HCT116 (cell line): ENCODE measurements at regions not wholly inside any gene's neighbourhood (a gene's known extent, or its start where the extent isn't known, plus 50 kb on each side); places are given as distances from the start of the nearest gene placed in this dataset.

ENCODE experiments used
- ATAC-seq: fragments of 200-7000 bp; cut with Tn5 transposase; 2 replicates; pipeline ENCODE4 v1.9.1; 2020; ENCODE audit warnings: mild to moderate bottlenecking, moderate library complexity
- BruUV-seq: library from RNA; stranded (reverse); fragments of 400-500 nt; replicated peaks from 2 replicates; lab custom pipeline; 2021; lab: Mats Ljungman, UMichigan
- CTCF ChIA-PET: fragments of 300-600 bp; sonication (Branson Sonifier 250); formaldehyde crosslinking; loops from one replicate; lab custom pipeline; 2021; ENCODE audit warnings: antibody characterized with exemption; lab: Charles Lee
- POLR2A ChIA-PET: fragments of 300-600, 350-600 bp; sonication (Branson Sonifier 250); formaldehyde crosslinking; loops from one replicate; lab custom pipeline; 2021; ENCODE audit warnings: antibody characterized with exemption; lab: Charles Lee
- RAD21 ChIA-PET, 2 experiments: fragments of 300-600 bp; sonication (Branson Sonifier 250); formaldehyde crosslinking; loops; one replicate each; lab custom pipeline; 2023; ENCODE audit warnings: low total read pairs in 2 of 2; ENCODE audit not compliant: uncharacterized antibody in 2 of 2, unreplicated experiment in 2 of 2, low non-redundant PET in 1 of 2; lab: Charles Lee
- DNase-seq: peaks from one replicate; pipeline ENCODE4 v3.0.0-alpha.2; 2010; ENCODE audit warnings: low read depth, low spot score
- H2AFZ ChIP-seq: fragments of 200-600 bp; shearing (Covaris generic), sonication (generic); 2 replicates; pipeline ENCODE4 v1.6.1; 2017; ENCODE audit warnings: low read depth, mixed run types, mixed read lengths, antibody characterized with exemption, low read length; ENCODE audit not compliant: poor library complexity, severe bottlenecking
- H3K27ac ChIP-seq: 2 replicates; pipeline ENCODE4 v1.5.1; 2012; ENCODE audit warnings: low read depth, low read length
- H3K27me3 ChIP-seq: fragments of 200-600 bp; sonication (generic); 2 replicates; pipeline ENCODE4 v1.6.1; 2016; ENCODE audit warnings: mixed run types, low read length, mixed read lengths; ENCODE audit not compliant: insufficient read depth
- H3K36me3 ChIP-seq, 2 experiments: fragments of 200-500 bp in 1 of 2; fragments of 200-600 bp in 1 of 2; sonication (Bioruptor generic) in 1 of 2; sonication (generic) in 1 of 2; 2 replicates each; pipeline versions ENCODE4 v1.5.1 to v1.6.1; 2014 to 2016; ENCODE audit warnings: low read length in 2 of 2, inconsistent platforms in 1 of 2, mixed read lengths in 1 of 2, mixed run types in 1 of 2; ENCODE audit not compliant: insufficient read depth in 2 of 2, control insufficient read depth in 1 of 2
- H3K4me1 ChIP-seq, 2 experiments: fragments of 200-600 bp in 1 of 2; sonication (generic) in 1 of 2; 2 replicates each; pipeline versions ENCODE4 v1.5.1 to v1.6.1; 2012 to 2017; ENCODE audit warnings: low read length in 2 of 2, inconsistent platforms in 1 of 2, mild to moderate bottlenecking in 1 of 2, mixed read lengths in 1 of 2, mixed run types in 1 of 2, moderate library complexity in 1 of 2; ENCODE audit not compliant: insufficient read depth in 2 of 2, control insufficient read depth in 1 of 2
- H3K4me2 ChIP-seq: fragments of 200-600 bp; sonication (generic); 2 replicates; pipeline ENCODE4 v1.6.1; 2017; ENCODE audit warnings: mixed run types, low read length, mixed read lengths
- H3K4me3 ChIP-seq, 2 experiments: fragments of 200-600 bp in 1 of 2; sonication (generic) in 1 of 2; replicated peaks in 1 of 2; 2 replicates each; pipeline ENCODE4 v1.5.1; 2011 to 2016; ENCODE audit warnings: low read length in 2 of 2, control low read depth in 1 of 2, low read depth in 1 of 2, mild to moderate bottlenecking in 1 of 2, mixed read lengths in 1 of 2, mixed run types in 1 of 2
- H3K79me2 ChIP-seq: fragments of 200-600 bp; sonication (generic); 2 replicates; pipeline ENCODE4 v1.6.1; 2017; ENCODE audit warnings: mild to moderate bottlenecking, mixed run types, low read length, moderate library complexity, mixed read lengths; ENCODE audit not compliant: insufficient read depth
- H3K9ac ChIP-seq: fragments of 200-600 bp; sonication (generic); 2 replicates; pipeline ENCODE4 v1.6.1; 2016; ENCODE audit warnings: low read length, mixed read lengths
- H3K9me2 ChIP-seq: fragments of 200-600 bp; sonication (generic), shearing (Covaris generic); 2 replicates; pipeline ENCODE4 v1.6.1; 2017; ENCODE audit warnings: mixed run types, mild to moderate bottlenecking, moderate library complexity; ENCODE audit not compliant: insufficient read depth
- H3K9me3 ChIP-seq, 2 experiments: fragments of 200-500 bp in 1 of 2; fragments of 200-600 bp in 1 of 2; sonication (Bioruptor generic) in 1 of 2; sonication (generic) in 1 of 2; 2 replicates each; pipeline ENCODE4 v1.6.1; 2014 to 2017; ENCODE audit warnings: low read length in 2 of 2, mixed read lengths in 2 of 2, inconsistent platforms in 1 of 2, low read depth in 1 of 2, mild to moderate bottlenecking in 1 of 2, mixed run types in 1 of 2, moderate library complexity in 1 of 2; ENCODE audit not compliant: control insufficient read depth in 1 of 2, insufficient read depth in 1 of 2
- H4K20me1 ChIP-seq: fragments of 200-600 bp; sonication (generic), shearing (Covaris generic); 2 replicates; pipeline ENCODE4 v1.6.1; 2017; ENCODE audit warnings: mixed run types, mild to moderate bottlenecking, moderate library complexity; ENCODE audit not compliant: insufficient read depth
- CEBPB ChIP-seq: IDR thresholded peaks from 2 replicates; pipeline ENCODE4 v1.6.1; 2012; ENCODE audit warnings: low read depth
- CTCF ChIP-seq, 3 experiments: fragments of 200-600 bp in 1 of 3; sonication (generic) in 1 of 3; IDR thresholded peaks in 2 of 3; conservative IDR thresholded peaks in 1 of 3; 2 replicates each; pipeline ENCODE4 v1.5.1; 2012 to 2017; ENCODE audit warnings: low read depth in 2 of 3, low read length in 2 of 3, antibody characterized with exemption in 1 of 3, borderline replicate concordance in 1 of 3, control low read depth in 1 of 3, mild to moderate bottlenecking in 1 of 3, mixed read lengths in 1 of 3, mixed run types in 1 of 3, moderate library complexity in 1 of 3; ENCODE audit not compliant: insufficient read depth in 1 of 3
- EZH2 ChIP-seq: fragments of 200-600 bp; sonication (generic); IDR thresholded peaks from 2 replicates; pipeline ENCODE4 v1.6.1; 2017; ENCODE audit warnings: antibody characterized with exemption, mixed run types
- EZH2phosphoT487 ChIP-seq: fragments of 200-600 bp; IDR thresholded peaks from 2 replicates; pipeline ENCODE4 v1.6.1; 2018; ENCODE audit warnings: antibody characterized with exemption, borderline replicate concordance
- JUND ChIP-seq: IDR thresholded peaks from 2 replicates; pipeline ENCODE4 v1.6.1; 2012
- POLR2A ChIP-seq: IDR thresholded peaks from 2 replicates; pipeline ENCODE4 v1.7.0; 2011; ENCODE audit warnings: borderline replicate concordance; ENCODE audit not compliant: insufficient read depth, insufficient read length; ENCODE audit errors: extremely low read depth
- RAD21 ChIP-seq: IDR thresholded peaks from 2 replicates; pipeline ENCODE4 v1.6.1; 2012; ENCODE audit warnings: low read depth, mild to moderate bottlenecking
- REST ChIP-seq: IDR thresholded peaks from 2 replicates; pipeline ENCODE4 v1.6.1; 2012; ENCODE audit warnings: low read depth
- SP1 ChIP-seq: IDR thresholded peaks from 2 replicates; pipeline ENCODE4 v1.6.1; 2012; ENCODE audit warnings: low read depth
- ZFX ChIP-seq: fragments of 450-650 bp; IDR thresholded peaks from 2 replicates; pipeline ENCODE4 v1.6.1; 2017
- ZNF274 ChIP-seq: fragments of 200-500 bp; sonication (Bioruptor generic); IDR thresholded peaks from 2 replicates; pipeline ENCODE4 v1.6.1; 2014; ENCODE audit warnings: mild to moderate bottlenecking, low read depth, low read length, inconsistent platforms
- intact Hi-C: fragments of 100-400 bp; cut with micrococcal nuclease; formaldehyde crosslinking; loops from 2 replicates; pipeline ENCODE4 v1.10.0; 2022

GRCh38 chr10:106027240-106027639 lies 1137.3 kb downstream of the SORCS1 start:
- peaks cover 46 to 51% of the 10 kb centered on the region in 2 experiments; a peak in 3 of 4 replicates for H3K9me3 ChIP-seq
- POLR2A ChIA-PET = no interaction called here
- H3K27ac ChIP-seq = no peak overlapping the region
- H3K4me1 ChIP-seq = no peaks in the 10 kb centered on the region
- no peaks in the 10 kb centered on the region for H3K79me2 ChIP-seq
- no peak for TF ChIP-seq JUND
- CTCF ChIA-PET = no interaction called here
- BruUV-seq = no TSS peak
- no peak overlapping the region for H3K9ac ChIP-seq
- H4K20me1 ChIP-seq = no peaks in the 10 kb centered on the region
- H3K36me3 ChIP-seq = no peaks in the 10 kb centered on the region
- no peaks in the 10 kb centered on the region for H3K9me2 ChIP-seq
- no peak overlapping the region for H3K4me2 ChIP-seq
- ATAC-seq (no peak), DNase-seq (no peak)
- RAD21 ChIA-PET = no interaction called here
- no peak overlapping the region for H3K4me3 ChIP-seq
- intact Hi-C loops = no loop called here
- H3K27me3 ChIP-seq = no peaks in the 10 kb centered on the region
- H2AFZ ChIP-seq = no peak overlapping the region

- POLR2A ChIA-PET = no interaction called here
- H3K9me2 ChIP-seq = no peaks in the 10 kb centered on the region
- no peak for ATAC-seq
Observed at GRCh38 chr10:106025208-106025811, 1139.2 kb downstream of the SORCS1 start.

More at GRCh38 chr10:106025208-106025811, 1139.2 kb downstream of the SORCS1 start:
- RAD21 ChIA-PET = no interaction called here
- no peak overlapping the region for H3K4me2 ChIP-seq
- no peak for TF ChIP-seq ZNF274
- no peak for TF ChIP-seq SP1
- TF ChIP-seq RAD21 = no peak
- no peak for TF ChIP-seq EZH2phosphoT487
- no peak for TF ChIP-seq ZFX
- no peak for TF ChIP-seq CTCF (IDR thresholded peaks at IDR 0.05 in 2 of 3, conservative IDR thresholded peaks at IDR 0.05 in 1 of 3; ENCODE audit: borderline replicate concordance in 1 of 3, insufficient read depth in 1 of 3, low read depth in 2 of 3, low read length in 2 of 3)
- no peak for TF ChIP-seq JUND
- no peak for TF ChIP-seq EZH2
- TF ChIP-seq POLR2A = no peak
- no peak for TF ChIP-seq CEBPB
- TF ChIP-seq REST = no peak
- TF ChIP-seq, all 23 proteins: peak for 0
- peaks cover 29 to 48% of the 10 kb centered on the region in 2 experiments; a peak in 3 of 4 replicates for H3K9me3 ChIP-seq
- no peak overlapping the region for H3K4me3 ChIP-seq
- H3K27me3 ChIP-seq = no peaks in the 10 kb centered on the region
- intact Hi-C loops = no loop called here
- H4K20me1 ChIP-seq = no peaks in the 10 kb centered on the region
- DNase-seq = no peak
- no peak overlapping the region for H3K9ac ChIP-seq
- CTCF ChIA-PET = no interaction called here
- BruUV-seq = no TSS peak
- H2AFZ ChIP-seq = no peak overlapping the region
- H3K79me2 ChIP-seq = no peaks in the 10 kb centered on the region
- H3K36me3 ChIP-seq = no peaks in the 10 kb centered on the region
- no peak overlapping the region for H3K27ac ChIP-seq
- H3K4me1 ChIP-seq = no peaks in the 10 kb centered on the region
